RKO (cell line): ENCODE measurements at regions not wholly inside any gene's neighbourhood (a gene's known extent, or its start where the extent isn't known, plus 50 kb on each side); places are given as distances from the start of the nearest gene placed in this dataset.

Experiments
- DNase-seq: peaks from one replicate; pipeline ENCODE4 v3.0.0-alpha.2; 2016; ENCODE audit warnings: low spot score

- DNase-seq: no peak
Measured at GRCh38 chr12:97924122-97924521, 461.5 kb downstream of the RMST start.

GRCh38 chr12:97927977-97928376 is 465.4 kb downstream of the RMST start:
- DNase-seq: no peak

DNA sequence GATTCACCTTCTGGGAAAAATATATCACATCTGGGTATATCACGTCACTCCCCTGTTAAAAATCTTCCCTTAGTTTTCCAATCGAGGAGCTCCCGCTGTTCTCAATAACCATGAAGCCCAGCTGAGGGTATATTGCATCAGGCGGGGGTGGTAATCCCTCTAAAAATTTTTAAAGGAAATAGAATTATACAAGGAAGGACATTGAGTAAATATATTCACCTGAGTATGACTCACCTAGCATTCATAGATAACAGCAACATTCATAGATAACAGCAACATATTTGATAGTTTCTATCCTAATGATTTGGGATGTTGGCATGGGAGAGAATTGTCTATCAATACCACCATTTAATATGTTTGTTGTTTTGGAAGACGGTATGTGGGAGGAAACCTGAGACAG is 473.6 kb downstream of the RMST start:
- no peak for DNase-seq

GRCh38 chr12:97938031-97938430 is 475.4 kb downstream of the RMST start:
- no peak for DNase-seq

GRCh38 chr12:97939156-97939555 is 476.6 kb downstream of the RMST start:
- no peak for DNase-seq

DNA sequence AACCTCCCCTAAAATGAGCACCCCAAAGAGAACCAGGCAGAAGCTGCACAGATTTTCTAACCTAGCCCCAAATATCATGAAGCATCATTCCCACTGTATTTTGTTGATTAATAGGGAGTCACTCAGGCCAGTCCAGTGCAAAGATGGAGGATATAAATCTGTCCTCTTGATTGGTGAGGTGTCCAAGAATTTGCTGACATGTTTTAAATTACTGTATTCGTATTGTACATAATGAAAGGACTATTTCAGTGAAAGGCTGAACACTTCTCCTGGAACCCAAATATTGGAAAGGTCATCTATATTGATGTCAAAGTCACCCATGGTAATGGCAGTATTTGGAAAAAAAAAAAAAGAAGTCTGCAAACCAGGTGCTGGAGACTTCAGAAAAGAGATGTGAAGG is 477.5 kb downstream of the RMST start:
- no peak for DNase-seq

DNA sequence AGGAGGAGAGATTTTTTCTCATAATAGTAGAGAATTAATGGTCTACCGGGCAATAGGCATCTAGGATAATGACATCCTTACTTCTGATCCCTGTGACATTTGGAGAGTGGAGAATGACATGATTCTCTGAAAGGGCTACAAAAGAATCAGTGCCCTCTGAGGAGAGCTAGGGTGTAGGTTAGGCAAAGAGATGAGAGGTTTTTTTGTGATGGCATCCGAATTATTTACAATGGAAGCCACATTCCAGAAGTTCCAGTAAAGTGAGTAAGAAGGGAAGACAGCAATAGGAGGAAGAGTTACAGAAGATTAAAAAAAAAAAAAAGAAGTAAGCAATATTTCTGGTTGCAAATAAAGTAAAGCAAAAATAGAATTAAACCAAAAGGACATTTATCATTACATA is 478.0 kb downstream of the RMST start:
- DNase-seq: no peak

GRCh38 chr12:97941686-97942354 is 479.2 kb downstream of the RMST start:
- DNase-seq: no peak

DNA sequence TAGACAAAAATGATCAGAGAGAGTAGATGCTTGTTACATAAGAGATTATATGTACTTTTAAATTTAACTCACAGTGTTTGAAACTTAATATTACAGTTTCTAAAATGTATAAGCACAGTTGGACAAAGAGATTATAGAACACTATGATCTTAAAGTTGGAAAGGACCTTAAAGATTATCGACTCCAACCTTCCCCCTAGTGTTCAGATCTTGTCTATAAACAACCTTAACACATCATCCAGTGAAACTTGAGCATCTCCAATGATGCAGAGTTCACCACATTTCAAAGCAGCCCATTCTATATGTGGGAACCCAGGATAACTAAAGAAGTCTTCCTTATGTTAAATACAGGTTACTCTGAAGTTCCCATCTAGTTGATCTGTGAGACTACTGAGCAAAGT is 480.8 kb downstream of the RMST start:
- DNase-seq: peak; percentile 12

DNA sequence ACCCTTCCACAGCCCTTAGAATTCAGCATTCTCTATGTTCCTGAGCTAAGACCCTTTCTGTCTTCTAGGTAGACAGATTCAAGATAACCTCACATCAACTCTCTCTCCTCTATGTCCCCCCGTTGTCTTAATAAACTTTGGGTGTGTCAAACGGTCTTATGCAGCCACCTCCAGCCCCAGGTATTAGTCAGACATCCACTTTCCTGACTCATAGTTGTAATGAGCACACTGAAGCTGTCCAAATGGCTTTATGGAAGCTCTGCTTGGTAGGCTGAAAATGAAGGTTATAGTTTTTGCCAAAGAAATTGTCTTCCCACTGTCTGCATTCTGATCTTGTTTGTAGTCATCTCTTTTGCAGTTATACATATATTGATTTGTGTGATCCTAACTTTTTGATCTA is 482.0 kb downstream of the RMST start:
- peak; percentile 7 for DNase-seq

DNA sequence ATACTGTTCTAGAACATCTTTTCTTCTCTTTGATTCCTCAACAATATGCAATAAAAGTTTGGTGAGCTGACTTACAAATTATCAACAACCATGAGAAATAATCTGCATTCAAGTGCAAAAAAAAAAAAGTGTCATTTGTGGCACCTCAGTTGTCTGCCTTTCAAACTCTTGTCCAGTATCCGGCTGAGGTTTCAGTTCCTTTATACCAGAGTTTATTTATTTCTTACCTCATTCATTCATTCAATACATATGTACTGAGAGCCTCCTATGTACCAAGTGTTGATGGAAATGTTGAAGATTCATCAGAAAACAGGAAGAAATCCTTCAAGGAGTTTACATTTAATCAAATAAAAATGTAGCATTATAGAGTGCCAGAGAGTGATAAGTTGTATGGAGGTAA is 484.1 kb downstream of the RMST start:
- no peak for DNase-seq

GRCh38 chr12:97948591-97948990 is 486.0 kb downstream of the RMST start:
- no peak for DNase-seq

- DNase-seq: no peak
Measured at GRCh38 chr12:97951239-97951638, 488.6 kb downstream of the RMST start.

DNA sequence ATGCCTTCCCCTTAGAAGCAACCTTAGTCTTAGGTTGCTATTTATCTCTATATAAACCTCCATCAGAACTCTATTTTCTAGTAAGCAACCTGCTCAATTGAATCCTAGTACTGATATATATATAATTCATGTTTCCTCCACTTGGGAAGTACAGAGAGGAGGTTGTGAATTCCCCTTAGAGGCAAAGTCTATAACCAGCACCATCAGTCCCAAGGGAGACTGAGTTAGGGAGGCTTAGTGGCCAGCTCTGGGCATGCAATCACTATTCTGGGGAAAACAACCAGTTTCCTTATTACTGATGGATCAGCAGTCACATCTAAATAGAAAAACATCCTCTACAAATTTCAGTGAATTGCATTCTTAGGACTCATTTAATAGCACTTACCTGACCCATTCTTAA is 489.1 kb downstream of the RMST start:
- DNase-seq: no peak

DNA sequence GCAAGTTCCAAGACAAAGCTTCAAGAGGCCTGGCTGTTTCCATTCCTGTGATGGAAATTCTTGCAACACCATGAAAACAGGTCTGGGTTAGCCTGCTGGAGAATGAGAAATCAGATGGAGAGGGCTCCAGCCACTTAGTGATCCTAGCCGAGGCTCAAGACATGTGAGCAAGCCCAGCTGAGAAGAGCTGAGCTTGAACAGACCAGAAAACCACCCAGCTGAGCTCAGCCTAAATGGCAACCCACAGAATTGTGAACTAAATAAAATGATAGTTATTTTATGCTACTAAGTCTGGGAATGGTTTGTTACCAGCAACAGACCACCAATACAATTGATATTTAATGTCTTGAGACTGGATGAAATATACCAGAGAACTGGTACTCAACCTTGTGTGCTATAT is 494.5 kb downstream of the RMST start:
- DNase-seq: no peak

- no peak for DNase-seq
Measured at GRCh38 chr12:97960225-97960624, 497.6 kb downstream of the RMST start.

DNA sequence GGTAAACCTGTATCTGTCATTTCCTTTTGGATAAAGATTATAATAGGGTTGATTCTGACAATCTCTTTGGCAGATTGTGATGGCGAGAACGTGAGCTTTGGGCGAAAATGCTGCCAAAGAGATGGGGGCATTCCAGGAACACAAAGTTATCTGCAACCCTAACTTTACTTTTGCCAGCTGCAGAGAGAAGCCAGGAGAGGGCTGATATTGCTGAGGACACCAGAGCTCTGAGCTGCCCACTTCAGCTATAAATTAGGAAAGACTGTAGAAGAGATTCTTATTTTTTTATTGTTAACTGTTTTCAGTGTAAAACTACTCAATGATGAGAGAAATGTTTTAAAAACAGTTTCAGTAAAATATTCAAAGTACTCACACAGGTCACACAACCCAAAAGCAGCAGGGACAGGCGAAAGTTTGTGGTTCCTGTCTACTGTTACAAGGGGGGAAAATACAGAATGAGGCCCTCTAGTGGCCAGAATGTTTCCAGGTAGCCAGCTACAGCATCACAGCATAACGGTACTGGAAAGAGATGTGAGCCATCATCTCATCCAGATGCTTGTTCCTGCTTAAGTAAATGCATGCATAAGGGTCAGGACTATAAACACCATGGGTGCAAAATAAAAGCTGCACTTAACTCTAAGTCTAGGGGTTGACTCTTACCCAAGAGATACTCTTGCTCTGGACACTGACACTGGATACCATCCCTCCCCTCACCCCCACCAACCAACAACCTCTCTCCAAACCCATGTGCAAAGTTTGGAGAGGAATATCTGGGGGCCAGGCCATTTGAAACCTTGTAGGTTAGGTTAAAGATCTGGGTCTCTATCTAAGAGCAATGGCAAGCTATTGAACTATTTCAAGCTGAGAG is 498.4 kb downstream of the RMST start:
- DNase-seq: peak; percentile 22

DNA sequence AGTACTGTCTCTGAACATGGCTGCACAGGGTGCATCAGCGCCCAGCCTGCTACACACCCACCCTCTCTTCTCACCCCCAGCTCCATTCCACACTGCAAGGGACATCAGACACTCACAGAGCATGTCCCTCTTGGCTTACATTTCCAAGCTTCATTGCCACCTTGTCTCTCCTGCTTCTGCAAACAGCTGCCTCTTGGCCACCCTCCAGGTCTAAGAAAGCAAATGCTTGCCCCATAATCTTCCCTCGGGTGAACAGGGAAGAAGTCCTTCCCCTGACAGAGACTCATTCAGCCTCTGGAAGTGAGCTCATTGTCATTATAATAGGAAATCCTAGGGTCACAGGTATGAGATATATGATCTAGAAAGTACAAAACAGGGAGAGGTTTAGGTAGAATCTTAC is 505.2 kb downstream of the RMST start:
- DNase-seq: no peak

DNA sequence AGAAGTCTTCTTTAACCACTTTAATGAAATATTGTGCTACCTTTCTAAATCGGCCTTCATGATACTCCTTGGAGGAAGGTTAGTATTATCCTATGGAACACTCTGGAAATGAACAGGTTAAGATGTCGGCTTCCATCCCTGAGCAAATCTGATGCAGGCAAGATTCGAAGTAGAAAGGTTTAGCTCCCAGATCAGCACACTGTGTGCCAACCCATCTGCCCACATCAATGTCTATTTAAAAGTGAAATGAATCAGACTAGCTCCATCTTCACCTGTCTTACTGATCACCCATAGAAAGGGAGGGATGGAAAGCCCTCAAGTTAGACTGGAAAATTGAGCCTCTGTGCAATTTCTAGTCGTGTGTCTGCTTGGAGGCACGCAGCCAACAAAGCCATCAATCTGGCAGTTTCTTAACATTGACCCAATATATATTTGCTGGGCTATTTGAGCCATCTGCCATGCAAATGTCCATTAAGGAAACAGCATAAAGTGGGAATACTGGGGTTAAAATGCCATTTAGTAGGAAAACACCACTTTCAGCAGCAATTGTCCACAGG is 506.1 kb downstream of the RMST start:
- DNase-seq: no peak

- DNase-seq: no peak
Measured at GRCh38 chr12:97977870-97978405, 515.3 kb downstream of the RMST start.

DNA sequence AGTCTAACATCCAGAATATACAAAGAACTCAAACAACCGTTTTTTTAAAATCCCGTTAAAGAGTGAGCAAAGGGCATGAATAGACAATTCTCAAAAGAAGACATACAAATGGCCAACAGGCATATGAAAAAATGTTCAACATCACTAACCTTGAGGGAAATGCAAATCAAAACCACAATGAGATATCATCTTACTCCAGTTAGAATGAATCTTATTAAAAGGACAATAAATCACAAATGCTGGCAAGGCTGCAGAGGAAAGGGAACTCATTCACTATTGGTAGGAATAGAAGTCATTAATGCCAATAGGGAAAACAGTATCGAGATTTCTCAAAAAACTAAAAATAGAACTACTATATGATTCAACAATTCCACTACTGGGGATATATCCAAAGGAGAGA is 520.1 kb downstream of the RMST start:
- no peak for DNase-seq

DNA sequence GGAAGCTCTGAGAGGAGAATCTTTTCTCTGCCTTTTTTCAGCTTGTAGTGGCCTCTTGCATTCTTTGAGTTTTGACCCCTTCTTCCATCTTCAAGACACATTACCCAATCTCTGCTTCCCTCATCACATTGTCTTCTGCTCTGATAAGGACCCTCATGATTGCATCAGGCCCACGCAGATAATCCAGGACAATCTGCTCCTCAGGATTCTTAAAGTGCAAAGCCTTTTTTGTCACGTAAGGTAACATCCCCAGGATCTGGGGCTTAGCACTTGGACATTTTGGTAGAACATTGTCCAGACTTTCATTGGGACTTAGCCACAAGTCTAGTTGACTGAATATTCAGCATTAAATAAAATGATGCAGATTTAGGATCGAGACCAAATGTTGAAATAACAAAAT is 521.2 kb downstream of the RMST start:
- no peak for DNase-seq

DNA sequence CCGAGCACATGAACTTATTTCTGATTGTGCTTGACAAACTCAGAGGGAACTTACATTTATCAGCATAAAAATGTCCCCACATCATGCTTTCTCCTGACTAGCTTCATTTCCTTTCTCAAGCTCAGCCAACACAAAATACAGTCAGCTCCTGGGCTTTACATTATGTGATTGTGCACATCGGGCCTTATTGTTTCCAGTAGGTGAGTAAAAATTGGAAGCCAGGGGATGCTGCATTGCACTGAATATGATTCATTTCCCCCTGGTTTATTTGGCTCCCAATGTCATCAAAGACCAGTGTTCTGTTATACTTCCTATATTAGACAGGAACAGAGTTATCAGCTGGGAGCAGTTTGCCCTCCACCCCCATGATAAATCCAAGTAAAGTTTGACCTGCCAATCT is 521.8 kb downstream of the RMST start:
- no peak for DNase-seq
